GM12891 (cell line): ENCODE measurements at regions not wholly inside any gene's neighbourhood (a gene's known extent, or its start where the extent isn't known, plus 50 kb on each side); places are given as distances from the start of the nearest gene placed in this dataset.

Experiments
- DNase-seq: peaks from one replicate; pipeline ENCODE4 v3.0.0; 2011; ENCODE audit warnings: low spot score; ENCODE audit not compliant: insufficient read length
- FAIRE-seq: peaks from 2 replicates; lab custom pipeline; 2011; peaks lifted over from hg19 to GRCh38; lab: Jason Lieb, UNC
- PAX5 ChIP-seq: IDR thresholded peaks from 2 replicates; pipeline ENCODE4 v1.6.1; 2011; ENCODE audit warnings: low read length, moderate library complexity, mild to moderate bottlenecking; ENCODE audit not compliant: insufficient read depth, severe bottlenecking
- POLR2A ChIP-seq: IDR thresholded peaks from 2 replicates; pipeline ENCODE4 v1.6.1; 2011; ENCODE audit warnings: low read depth, low read length, control low read depth
- POLR2AphosphoS5 ChIP-seq: IDR thresholded peaks from 2 replicates; pipeline ENCODE4 v1.6.1; 2011; ENCODE audit warnings: low read depth, low read length, control low read depth
- POU2F2 ChIP-seq: IDR thresholded peaks from 2 replicates; pipeline ENCODE4 v1.6.1; 2011; ENCODE audit warnings: low read depth, mild to moderate bottlenecking, control low read depth, low read length, moderate library complexity
- SPI1 ChIP-seq: IDR thresholded peaks from 2 replicates; pipeline ENCODE4 v1.6.1; 2011; ENCODE audit warnings: low read depth, low read length, control low read depth
- TAF1 ChIP-seq: IDR thresholded peaks from 2 replicates; pipeline ENCODE4 v1.6.1; 2011; ENCODE audit warnings: low read depth, low read length, control low read depth

DNA sequence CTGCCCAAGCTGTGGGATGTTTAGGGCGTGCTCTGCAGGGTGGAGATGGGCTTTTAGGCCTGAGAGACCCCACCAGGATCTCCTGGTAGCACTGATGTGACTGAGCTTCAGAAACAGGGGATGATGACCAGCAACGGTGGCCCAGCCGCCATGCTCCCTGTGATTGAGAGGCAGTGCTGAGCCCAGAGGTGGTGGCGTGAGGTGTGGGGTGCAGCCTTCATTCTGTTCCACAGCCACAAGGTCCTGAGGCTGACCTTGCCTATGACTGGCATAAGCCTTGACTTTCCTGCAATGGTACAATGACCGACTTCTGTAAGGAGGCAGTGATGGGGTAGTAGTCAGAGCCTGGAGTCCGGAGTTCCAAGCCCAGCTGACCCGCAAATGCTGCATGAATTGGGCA lies 263.3 kb downstream of the TSN start:
- DNase-seq (no peak), FAIRE-seq (no peak)
- TF ChIP-seq SPI1 (no peak), POLR2A (no peak), TAF1 (no peak), PAX5 (no peak), POLR2AphosphoS5 (no peak), POU2F2 (no peak)

DNA sequence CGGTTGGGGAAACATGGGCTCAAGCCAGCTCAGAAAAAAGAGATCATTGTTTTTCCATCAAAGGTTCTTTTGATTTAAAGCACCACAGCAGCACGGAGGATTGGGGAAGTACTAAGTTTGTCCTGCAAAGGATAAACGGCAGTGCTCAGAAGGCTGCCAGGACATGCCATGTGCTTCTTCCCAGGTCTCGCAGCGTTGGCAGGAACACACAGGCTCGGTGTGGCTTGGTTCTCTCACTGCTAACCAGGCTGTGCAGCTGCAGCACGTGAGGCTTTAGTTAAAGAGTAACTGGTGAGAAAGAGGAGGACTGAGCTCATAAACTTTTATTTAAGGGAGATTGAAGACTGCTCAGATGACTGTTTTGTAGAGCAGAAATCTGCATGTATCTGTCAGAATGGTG lies 264.3 kb downstream of the TSN start:
- FAIRE-seq, result no peak
- DNase-seq, result no peak
- no peak for TF ChIP-seq POLR2A
- TF ChIP-seq SPI1, result no peak
- TF ChIP-seq TAF1, result no peak
- no peak for TF ChIP-seq POLR2AphosphoS5

DNA sequence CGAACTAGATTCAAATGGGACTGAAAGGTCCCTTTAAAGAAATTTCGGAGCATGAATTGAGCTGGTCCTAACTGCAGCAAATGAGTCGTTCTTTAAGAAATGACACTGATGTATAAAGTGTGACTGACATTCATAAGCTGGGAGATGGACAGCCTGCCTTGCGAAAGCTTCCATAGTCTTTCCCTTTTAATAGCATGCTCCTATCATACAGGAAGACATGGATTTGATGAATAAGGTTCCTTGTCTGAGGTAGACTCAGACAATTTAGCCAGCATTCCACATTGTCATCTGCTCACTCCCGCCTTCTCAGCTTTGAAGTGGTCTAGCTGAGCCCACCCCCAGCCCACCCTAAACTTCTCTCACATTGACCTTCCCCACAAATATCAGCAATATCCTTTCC lies 264.9 kb downstream of the TSN start:
- FAIRE-seq (no peak), DNase-seq (no peak)
- TF ChIP-seq POLR2A, result no peak
- TF ChIP-seq SPI1, result no peak
- no peak for TF ChIP-seq POU2F2
- TF ChIP-seq POLR2AphosphoS5, result no peak
- no peak for TF ChIP-seq TAF1
- no peak for TF ChIP-seq PAX5

DNA sequence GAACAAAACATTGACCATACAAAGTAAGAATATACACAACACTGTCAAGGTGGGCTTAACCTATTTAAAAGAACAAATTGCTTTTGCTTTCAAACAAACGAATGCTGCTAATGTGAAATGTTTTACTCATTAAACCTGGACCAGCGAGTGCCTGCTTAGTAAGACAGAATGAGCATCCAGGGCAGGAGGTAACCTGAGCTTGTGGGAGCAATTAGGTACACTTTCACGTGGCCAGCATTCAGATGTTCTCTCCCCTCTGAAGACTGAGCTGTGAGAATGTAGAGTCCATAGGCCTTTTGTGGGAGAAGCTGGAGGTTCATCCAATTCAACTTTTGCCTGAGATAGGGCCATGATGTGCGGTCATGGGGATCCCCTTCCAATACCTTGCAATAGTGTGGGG lies 266.5 kb downstream of the TSN start:
- no peak for TF ChIP-seq TAF1
- TF ChIP-seq PAX5, result no peak
- no peak for TF ChIP-seq SPI1
- TF ChIP-seq POLR2A, result no peak
- no peak for TF ChIP-seq POU2F2
- TF ChIP-seq POLR2AphosphoS5, result no peak
- DNase-seq (no peak), FAIRE-seq (no peak)

DNA sequence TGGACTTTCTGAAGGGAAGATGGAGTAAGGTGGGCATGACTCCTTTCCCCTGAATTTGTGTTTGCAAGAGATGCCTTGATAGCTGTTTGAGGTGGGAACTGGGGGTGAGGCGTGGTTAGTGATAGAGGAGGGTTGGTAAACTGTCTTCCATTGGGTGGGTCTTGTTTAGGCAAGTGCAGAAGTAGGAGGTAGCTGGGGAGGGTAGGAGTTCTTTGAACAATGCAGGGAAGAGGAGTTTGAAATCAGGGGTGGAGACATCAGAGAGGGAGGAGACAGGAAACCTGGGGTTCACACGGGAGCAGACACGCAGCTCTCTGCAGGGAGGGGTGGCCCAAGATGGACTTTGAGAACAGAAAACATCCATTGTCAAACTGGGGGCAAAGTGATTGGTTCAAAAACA lies 267.1 kb downstream of the TSN start:
- no peak for DNase-seq
- no peak for FAIRE-seq
- TF ChIP-seq POLR2A (no peak), SPI1 (no peak), POLR2AphosphoS5 (no peak)

GRCh38 chr2:122023059-122023864 lies 267.8 kb downstream of the TSN start:
- no peak for DNase-seq
- no peak for FAIRE-seq
- TF ChIP-seq POLR2A (no peak), PAX5 (no peak), SPI1 (no peak), POLR2AphosphoS5 (no peak), POU2F2 (no peak), TAF1 (no peak)

DNA sequence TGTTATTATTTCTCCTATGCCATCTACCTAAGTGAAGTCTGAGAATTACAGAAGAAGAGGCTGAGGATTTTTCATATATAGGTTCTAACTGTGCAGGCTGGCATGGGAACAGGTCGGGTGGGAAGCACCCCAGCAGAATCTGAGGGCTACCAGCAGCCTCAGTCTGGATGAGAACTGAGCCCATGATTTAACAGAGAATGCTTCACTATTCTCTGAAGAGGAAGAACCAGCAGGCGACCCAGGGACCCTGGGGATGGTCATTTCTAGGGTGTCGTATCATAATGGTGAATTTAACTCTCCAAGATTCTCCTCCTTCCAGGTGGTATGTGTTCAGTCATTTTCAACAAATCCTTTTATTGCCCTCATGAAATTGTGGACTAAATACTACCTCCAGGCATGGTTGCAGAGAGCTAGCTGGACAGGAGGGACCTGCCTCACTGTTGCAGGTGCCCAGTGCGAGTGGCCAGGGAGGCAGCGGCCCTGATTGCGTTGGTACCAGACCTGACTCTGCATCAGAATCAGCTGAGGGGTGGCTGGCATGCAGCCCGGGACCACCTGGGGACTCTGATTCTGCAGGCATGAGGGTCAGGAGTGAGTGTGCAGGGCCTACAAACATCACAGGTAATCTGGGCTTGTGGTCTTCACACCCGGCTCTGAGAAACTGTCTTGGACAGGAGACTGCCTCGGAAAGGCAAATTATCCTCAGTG lies 272.2 kb downstream of the TSN start:
- no peak for TF ChIP-seq PAX5
- TF ChIP-seq SPI1, result no peak
- no peak for TF ChIP-seq POLR2AphosphoS5
- no peak for TF ChIP-seq POLR2A
- TF ChIP-seq POU2F2, result no peak
- no peak for TF ChIP-seq TAF1
- no peak for FAIRE-seq

GRCh38 chr2:122028371-122029100 lies 273.1 kb downstream of the TSN start:
- FAIRE-seq, result no peak
- TF ChIP-seq POU2F2 (no peak), TAF1 (no peak), POLR2A (no peak), POLR2AphosphoS5 (no peak)
- no peak for DNase-seq

More for the DNA sequence above, 272.2 kb downstream of the TSN start:
- no peak for DNase-seq

GRCh38 chr2:122029456-122029855 lies 274.0 kb downstream of the TSN start:
- no peak for DNase-seq
- TF ChIP-seq PAX5, result no peak
- no peak for TF ChIP-seq POLR2A
- TF ChIP-seq POU2F2, result no peak
- TF ChIP-seq SPI1, result no peak
- TF ChIP-seq POLR2AphosphoS5, result no peak
- no peak for TF ChIP-seq TAF1
- FAIRE-seq, result no peak
